Colonic mucosa (tissue), 4 donors: ENCODE measurements at regions not wholly inside any gene's neighbourhood (a gene's known extent, or its start where the extent isn't known, plus 50 kb on each side); places are given as distances from the start of the nearest gene placed in this dataset.
"Not testable (repeated sequence)": the region's sequence is repeated elsewhere in the genome, so short reads cannot be mapped to it uniquely, and the experiment has no call there.

Experiments
- DNase-seq: peaks from one replicate; pipeline ENCODE4 v3.0.0-alpha.2; 2020
- H3K27ac ChIP-seq: fragments of 200-600 bp; one replicate; pipeline ENCODE4 v1.8.0; 2021
- H3K27me3 ChIP-seq: fragments of 200-600 bp; one replicate; pipeline ENCODE4 v1.8.0; 2021
- H3K36me3 ChIP-seq: fragments of 200-600 bp; one replicate; pipeline ENCODE4 v1.8.0; 2021
- H3K4me1 ChIP-seq: fragments of 200-600 bp; one replicate; pipeline ENCODE4 v1.8.0; 2021; ENCODE audit warnings: mild to moderate bottlenecking
- H3K4me3 ChIP-seq: fragments of 200-600 bp; one replicate; pipeline ENCODE4 v1.8.0; 2021
- H3K9ac ChIP-seq, 2 donors: one replicate each; pipeline ENCODE4 v1.7.0; 2013; ENCODE audit warnings: control low read depth in 2 of 2, low read depth in 2 of 2, low read length in 2 of 2
- H3K9me3 ChIP-seq: fragments of 200-600 bp; one replicate; pipeline ENCODE4 v1.8.0; 2021
- intact Hi-C: fragments of 100-400 bp; cut with DNase I; formaldehyde crosslinking; loops from one replicate; pipeline ENCODE4 v1.14.1; 2022
- donor health status: healthy.
- donor health status: DM: no; HTN: no; CAD: no.
- donor health status: DM: no; HTN: no; CAD: no.

GRCh38 chr1:243074224-243074623 is 180.9 kb downstream of the CEP170 start:
- intact Hi-C loops: not testable (repeated sequence)

DNA sequence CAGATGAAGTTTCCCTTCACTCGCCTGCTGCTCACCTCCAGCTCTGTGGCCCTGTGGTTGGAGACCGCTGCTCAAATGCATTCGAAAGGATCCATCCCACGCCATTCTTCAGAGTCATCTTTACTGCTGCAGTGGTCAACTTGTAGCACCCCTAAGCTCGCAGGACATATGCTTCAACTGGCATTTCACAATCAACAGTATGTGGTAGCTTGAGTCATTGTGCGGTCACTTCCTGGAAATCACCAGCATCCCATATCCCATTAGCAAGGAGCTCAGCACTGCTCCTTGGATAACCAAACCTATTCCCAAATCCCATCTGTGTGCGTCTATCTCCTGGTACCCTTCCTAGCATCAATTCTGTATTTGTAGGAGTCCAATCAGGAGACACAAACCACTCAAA is 188.0 kb downstream of the CEP170 start:
- intact Hi-C loops, H3K9me3 ChIP-seq, H3K9ac ChIP-seq, H3K4me3 ChIP-seq, DNase-seq, H3K4me1 ChIP-seq, H3K27me3 ChIP-seq, H3K27ac ChIP-seq, H3K36me3 ChIP-seq: not testable (repeated sequence)

More at GRCh38 chr1:243074224-243074623, 180.9 kb downstream of the CEP170 start:
- not testable (repeated sequence) for H3K4me1 ChIP-seq, H3K27me3 ChIP-seq, H3K9ac ChIP-seq, DNase-seq, H3K4me3 ChIP-seq, H3K36me3 ChIP-seq, H3K27ac ChIP-seq, H3K9me3 ChIP-seq

DNA sequence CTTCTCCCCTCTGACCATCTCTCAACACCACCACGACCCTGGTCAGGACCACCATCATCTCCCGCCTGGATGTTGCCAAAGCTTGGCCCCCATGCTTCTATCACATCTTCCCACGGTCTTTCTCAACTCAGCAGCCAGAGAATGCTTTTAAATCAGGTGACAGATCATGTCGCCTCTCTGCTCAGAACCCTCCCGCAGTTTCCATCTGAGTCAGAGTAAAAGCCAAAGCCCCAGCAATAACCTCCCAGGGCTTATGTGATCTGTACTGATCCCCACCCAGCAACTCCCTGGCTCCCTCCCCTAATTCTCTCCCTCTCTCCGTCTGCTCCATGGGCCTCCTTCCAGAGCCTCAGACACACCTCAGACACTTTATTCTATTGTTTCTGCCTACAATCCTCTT is 193.1 kb downstream of the CEP170 start:
- H3K27me3 ChIP-seq, intact Hi-C loops, H3K36me3 ChIP-seq, H3K4me1 ChIP-seq, H3K9me3 ChIP-seq, H3K4me3 ChIP-seq, H3K27ac ChIP-seq, DNase-seq, H3K9ac ChIP-seq: not testable (repeated sequence)

- not testable (repeated sequence) for H3K27me3 ChIP-seq
Measured at GRCh38 chr1:243055510-243055909, 199.6 kb downstream of the CEP170 start.

DNA sequence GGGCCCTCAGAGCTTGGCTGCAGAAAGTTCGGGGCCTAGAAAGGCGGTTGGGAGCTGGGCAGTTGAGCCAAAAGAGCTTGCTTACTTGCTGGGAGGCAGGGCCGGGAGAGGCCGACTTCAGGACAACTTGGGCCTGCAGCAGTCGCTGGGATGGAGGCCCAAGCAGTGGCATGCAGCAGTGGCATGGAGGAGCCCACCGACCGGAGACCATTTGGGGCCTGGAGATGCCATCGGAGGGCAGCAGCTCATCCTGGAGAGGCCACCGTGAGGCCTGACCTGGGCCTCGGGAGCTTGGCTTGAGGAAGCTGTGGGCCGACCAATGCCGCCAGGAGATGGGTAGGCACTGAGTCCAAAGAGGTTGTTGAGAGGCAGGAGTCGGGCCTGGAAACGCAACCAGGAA is 200.0 kb downstream of the CEP170 start:
- H3K4me1 ChIP-seq, intact Hi-C loops, DNase-seq, H3K4me3 ChIP-seq, H3K27me3 ChIP-seq, H3K27ac ChIP-seq, H3K9ac ChIP-seq, H3K9me3 ChIP-seq, H3K36me3 ChIP-seq: not testable (repeated sequence)

More at GRCh38 chr1:243055510-243055909, 199.6 kb downstream of the CEP170 start:
- H3K36me3 ChIP-seq, DNase-seq, H3K4me1 ChIP-seq, H3K9ac ChIP-seq, intact Hi-C loops, H3K27ac ChIP-seq, H3K9me3 ChIP-seq, H3K4me3 ChIP-seq: not testable (repeated sequence)

- H3K4me3 ChIP-seq, DNase-seq, H3K9ac ChIP-seq, H3K9me3 ChIP-seq, H3K27ac ChIP-seq, H3K27me3 ChIP-seq, H3K4me1 ChIP-seq, H3K36me3 ChIP-seq, intact Hi-C loops: not testable (repeated sequence)
Measured at GRCh38 chr1:243054681-243055080, 200.4 kb downstream of the CEP170 start.

DNA sequence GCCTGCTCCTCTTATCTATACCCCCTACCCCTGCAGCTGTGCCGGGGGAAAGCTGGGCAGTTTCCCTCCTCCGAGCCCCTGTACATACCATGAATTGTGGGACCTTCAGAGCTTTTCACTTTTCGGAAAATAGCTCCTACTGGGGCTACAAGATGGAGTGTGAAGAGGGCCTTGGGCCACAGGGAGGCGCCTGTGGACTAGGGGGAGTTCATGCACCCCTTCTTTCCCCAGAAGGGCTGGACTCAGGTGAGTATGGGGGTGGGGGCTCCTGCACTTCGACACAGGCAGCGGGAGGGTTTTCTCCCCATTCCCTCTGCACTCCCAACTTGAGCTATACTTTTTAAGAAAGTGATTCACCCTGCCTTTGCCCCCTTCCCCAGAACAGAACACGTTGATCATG is 202.0 kb downstream of the CEP170 start:
- H3K9me3 ChIP-seq, H3K36me3 ChIP-seq, H3K4me1 ChIP-seq, intact Hi-C loops, H3K27ac ChIP-seq, DNase-seq, H3K4me3 ChIP-seq, H3K27me3 ChIP-seq, H3K9ac ChIP-seq: not testable (repeated sequence)

DNA sequence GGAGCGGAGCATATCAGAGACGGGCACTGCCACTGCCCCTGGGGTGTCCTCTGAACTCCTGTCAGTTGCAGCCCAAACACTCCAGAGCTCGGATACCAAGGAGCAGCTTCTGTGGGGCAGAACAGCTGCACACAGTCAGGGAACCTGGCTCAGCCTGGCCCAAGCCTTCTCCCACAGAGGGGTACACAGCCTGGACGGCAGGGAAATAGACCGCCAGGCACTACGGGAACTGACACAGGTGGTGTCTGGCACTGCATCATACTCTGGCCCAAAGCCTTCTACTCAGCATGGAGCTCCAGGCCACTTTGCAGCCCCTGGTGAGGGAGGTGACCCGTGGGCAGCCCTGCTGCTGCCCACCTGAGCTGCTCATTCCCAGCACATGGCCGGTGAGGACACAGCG is 204.5 kb downstream of the CEP170 start:
- H3K27me3 ChIP-seq, DNase-seq, H3K36me3 ChIP-seq, H3K9me3 ChIP-seq, H3K27ac ChIP-seq, H3K9ac ChIP-seq, H3K4me1 ChIP-seq, intact Hi-C loops, H3K4me3 ChIP-seq: not testable (repeated sequence)

DNA sequence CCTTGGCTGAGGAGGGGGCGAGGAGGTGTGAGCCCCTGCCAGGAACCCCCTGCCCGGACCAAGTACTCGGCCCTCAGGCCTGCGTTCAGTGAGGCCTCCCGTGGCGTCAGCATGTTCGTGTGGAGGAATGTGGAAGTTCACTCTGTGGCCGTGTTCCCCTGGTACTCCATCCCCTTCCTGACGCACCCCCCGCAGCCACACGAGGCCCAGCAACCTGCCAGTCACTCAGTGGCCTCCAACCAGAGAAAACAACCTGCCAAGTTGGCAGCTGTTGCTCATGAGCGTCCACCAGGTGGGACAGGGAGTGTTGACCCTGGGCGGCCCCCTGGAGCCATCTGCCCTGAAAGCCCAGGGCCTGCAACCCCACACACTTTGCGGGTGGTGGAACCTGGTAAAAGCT is 205.4 kb downstream of the CEP170 start:
- H3K27ac ChIP-seq, H3K36me3 ChIP-seq, H3K27me3 ChIP-seq, H3K9ac ChIP-seq, intact Hi-C loops, H3K4me1 ChIP-seq, H3K9me3 ChIP-seq, H3K4me3 ChIP-seq, DNase-seq: not testable (repeated sequence)

DNA sequence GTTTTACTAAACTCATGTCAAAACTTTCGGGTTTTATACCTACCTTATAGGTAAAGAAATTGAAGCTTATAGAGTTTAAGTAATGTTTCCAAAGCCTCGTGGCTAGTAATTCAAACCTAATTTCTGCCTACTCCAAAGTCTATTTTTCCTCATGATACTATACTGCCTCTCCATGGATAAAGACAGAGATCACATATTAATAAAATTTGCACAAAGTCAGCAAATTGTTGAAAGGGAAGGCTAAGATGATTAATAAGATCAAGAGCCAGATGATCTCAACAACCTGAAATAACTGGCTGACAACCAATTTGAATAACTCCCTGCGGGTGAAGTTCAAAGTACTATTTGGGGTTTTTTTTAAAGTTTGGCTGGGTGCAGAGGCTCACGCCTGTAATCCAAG is 233.7 kb downstream of the CEP170 start:
- intact Hi-C loops, H3K9ac ChIP-seq, H3K36me3 ChIP-seq, H3K9me3 ChIP-seq, H3K4me3 ChIP-seq, DNase-seq, H3K27ac ChIP-seq, H3K27me3 ChIP-seq, H3K4me1 ChIP-seq: not testable (repeated sequence)

DNA sequence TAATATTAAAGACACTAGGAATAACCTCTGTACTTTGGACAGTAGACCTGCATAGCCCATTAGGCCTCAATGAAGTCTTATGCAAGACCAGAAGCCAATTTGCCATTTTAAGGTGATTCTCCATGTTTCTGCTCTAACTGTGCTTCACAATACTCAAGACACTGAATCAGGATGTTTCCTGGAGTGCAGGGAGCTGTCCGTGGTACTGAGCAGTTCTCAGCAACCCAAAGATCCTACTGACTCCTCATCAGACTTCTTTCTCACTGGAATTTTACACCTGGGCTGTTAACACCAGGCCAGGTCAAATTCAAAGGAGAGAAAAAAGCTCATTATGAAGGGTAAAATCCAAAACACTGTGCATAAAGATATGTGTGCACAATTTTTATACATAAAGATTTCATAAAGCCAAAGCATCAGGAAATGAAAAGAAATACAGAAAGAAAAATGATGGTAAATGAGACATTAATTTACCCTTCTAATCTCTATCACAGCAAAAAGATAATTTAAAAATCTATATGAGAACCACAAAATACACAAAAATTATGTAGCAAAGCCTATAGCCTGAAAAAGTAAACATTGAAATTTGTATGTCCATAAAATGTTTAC is 235.9 kb downstream of the CEP170 start:
- H3K27me3 ChIP-seq, H3K9me3 ChIP-seq, H3K4me1 ChIP-seq, intact Hi-C loops, H3K9ac ChIP-seq, H3K36me3 ChIP-seq, H3K27ac ChIP-seq, H3K4me3 ChIP-seq: not testable (repeated sequence)
- peak; percentile 44 for DNase-seq

DNA sequence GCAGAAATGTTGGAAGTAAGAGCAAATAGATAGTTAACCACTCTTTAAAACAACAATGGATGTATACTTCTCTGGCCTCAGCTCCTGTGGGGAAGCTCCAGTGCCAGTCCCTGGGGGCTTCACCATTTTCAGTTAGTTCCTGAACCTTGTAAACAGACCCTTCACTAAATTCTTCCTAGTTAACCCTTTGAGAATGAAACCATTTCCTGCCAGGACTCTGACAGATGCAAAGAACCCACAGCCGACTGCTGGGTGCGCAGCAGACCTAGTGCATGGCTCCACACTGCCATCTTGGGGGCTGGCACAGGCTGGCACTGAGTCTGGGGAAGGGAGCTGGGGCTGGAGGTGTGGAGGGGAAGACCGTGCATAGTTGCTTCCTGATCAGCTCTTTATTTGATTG is 244.4 kb downstream of the CEP170 start:
- H3K27ac ChIP-seq, H3K4me1 ChIP-seq, DNase-seq, H3K36me3 ChIP-seq, H3K27me3 ChIP-seq, intact Hi-C loops, H3K9ac ChIP-seq, H3K9me3 ChIP-seq, H3K4me3 ChIP-seq: not testable (repeated sequence)

- H3K9ac ChIP-seq, DNase-seq, H3K27me3 ChIP-seq, H3K27ac ChIP-seq, H3K9me3 ChIP-seq, H3K36me3 ChIP-seq, H3K4me1 ChIP-seq, H3K4me3 ChIP-seq, intact Hi-C loops: not testable (repeated sequence)
Measured at GRCh38 chr1:243001003-243001402, 254.1 kb downstream of the CEP170 start.

DNA sequence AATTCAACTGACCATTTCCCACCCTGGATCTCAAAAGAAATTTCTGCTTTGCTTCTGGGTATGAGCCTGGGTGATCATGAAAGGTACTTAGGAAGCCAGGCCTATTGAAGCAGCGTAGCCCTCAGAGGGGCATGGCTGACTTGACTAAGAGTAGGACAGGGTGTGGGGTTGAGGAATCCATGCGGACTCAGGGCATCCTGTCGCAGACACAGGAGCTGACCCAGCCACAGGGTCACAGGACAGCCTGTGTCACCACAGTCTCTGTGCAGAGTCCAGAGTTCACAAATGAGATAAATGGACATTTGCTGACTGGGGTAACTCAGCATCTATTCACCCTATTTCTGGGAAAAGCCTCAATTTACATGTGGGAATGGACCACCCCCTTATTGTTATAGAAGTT is 262.3 kb downstream of the CEP170 start:
- intact Hi-C loops, DNase-seq, H3K4me3 ChIP-seq, H3K27me3 ChIP-seq, H3K4me1 ChIP-seq, H3K27ac ChIP-seq, H3K36me3 ChIP-seq, H3K9ac ChIP-seq, H3K9me3 ChIP-seq: not testable (repeated sequence)
